H9 (cell line): ENCODE measurements at regions not wholly inside any gene's neighbourhood (a gene's known extent, or its start where the extent isn't known, plus 50 kb on each side); places are given as distances from the start of the nearest gene placed in this dataset.

Source experiments
- DNase-seq: peaks from one replicate; pipeline ENCODE4 v3.0.0-alpha.2; 2017
- H2AFZ ChIP-seq: one replicate; pipeline ENCODE4 v1.6.1; 2013; ENCODE audit warnings: mild to moderate bottlenecking, low read length, control low read depth, moderate library complexity
- H2AK5ac ChIP-seq: 2 replicates; pipeline ENCODE4 v1.6.1; 2013; ENCODE audit warnings: low read length, control low read depth, mixed read lengths; ENCODE audit not compliant: insufficient read length
- H2BK120ac ChIP-seq: one replicate; pipeline ENCODE4 v1.6.1; 2013; ENCODE audit warnings: low read depth, mild to moderate bottlenecking, low read length, control low read depth, inconsistent platforms; ENCODE audit not compliant: poor library complexity, severe bottlenecking
- H2BK12ac ChIP-seq: 2 replicates; pipeline ENCODE4 v1.6.1; 2013; ENCODE audit warnings: low read length, control low read depth, mixed read lengths, low read depth; ENCODE audit not compliant: insufficient read length
- H2BK15ac ChIP-seq: 2 replicates; pipeline ENCODE4 v1.6.1; 2013; ENCODE audit warnings: low read depth, low read length, control low read depth
- H2BK20ac ChIP-seq: one replicate; pipeline ENCODE4 v1.6.1; 2013; ENCODE audit warnings: low read depth, mild to moderate bottlenecking, low read length, control low read depth, inconsistent platforms; ENCODE audit not compliant: poor library complexity, severe bottlenecking
- H2BK5ac ChIP-seq: 2 replicates; pipeline ENCODE4 v1.6.1; 2013; ENCODE audit warnings: low read length, control low read depth, mixed read lengths; ENCODE audit not compliant: insufficient read length
- H3K14ac ChIP-seq: 2 replicates; pipeline ENCODE4 v1.6.1; 2013; ENCODE audit warnings: low read length, control low read depth; ENCODE audit not compliant: insufficient read depth
- H3K18ac ChIP-seq: 2 replicates; pipeline ENCODE4 v1.6.1; 2013; ENCODE audit warnings: low read depth, mild to moderate bottlenecking, mixed read lengths, low read length, control low read depth; ENCODE audit not compliant: insufficient read length
- H3K23ac ChIP-seq: 2 replicates; pipeline ENCODE4 v1.6.1; 2013; ENCODE audit warnings: low read length, control low read depth, mixed read lengths, low read depth; ENCODE audit not compliant: insufficient read length
- H3K23me2 ChIP-seq: 2 replicates; pipeline ENCODE4 v1.6.1; 2013; ENCODE audit warnings: low read depth, mild to moderate bottlenecking, mixed read lengths, low read length, control low read depth; ENCODE audit not compliant: insufficient read length, poor library complexity, severe bottlenecking
- H3K27ac ChIP-seq: 2 replicates; pipeline ENCODE4 v1.5.1; 2013; ENCODE audit warnings: low read length, control low read depth, mixed read lengths, low read depth; ENCODE audit not compliant: insufficient read length
- H3K27me3 ChIP-seq: 2 replicates; pipeline ENCODE4 v1.6.1; 2013; ENCODE audit warnings: low read length, control low read depth, inconsistent platforms; ENCODE audit not compliant: insufficient read depth
- H3K4ac ChIP-seq: 2 replicates; pipeline ENCODE4 v1.6.1; 2013; ENCODE audit warnings: low read depth, mild to moderate bottlenecking, control low read depth, inconsistent platforms, low read length, moderate library complexity
- H3K4me1 ChIP-seq: 2 replicates; pipeline ENCODE4 v1.6.1; 2013; ENCODE audit warnings: low read length, control low read depth, inconsistent platforms; ENCODE audit not compliant: insufficient read depth
- H3K4me2 ChIP-seq: 2 replicates; pipeline ENCODE4 v1.6.1; 2013; ENCODE audit warnings: low read length, control low read depth, mixed read lengths; ENCODE audit not compliant: insufficient read length, insufficient read depth
- H3K56ac ChIP-seq: 2 replicates; pipeline ENCODE4 v1.6.1; 2013; ENCODE audit warnings: low read depth, mild to moderate bottlenecking, mixed read lengths, low read length, control low read depth; ENCODE audit not compliant: insufficient read length
- H3K79me1 ChIP-seq: 2 replicates; pipeline ENCODE4 v1.6.1; 2013; ENCODE audit warnings: low read depth, mild to moderate bottlenecking, moderate library complexity, low read length, control low read depth, inconsistent platforms; ENCODE audit not compliant: insufficient read depth, poor library complexity, severe bottlenecking
- H3K79me2 ChIP-seq: 2 replicates; pipeline ENCODE4 v1.6.1; 2013; ENCODE audit warnings: low read length, control low read depth, inconsistent platforms; ENCODE audit not compliant: insufficient read depth
- H3K9ac ChIP-seq: 2 replicates; pipeline ENCODE4 v1.6.1; 2013; ENCODE audit warnings: low read length, control low read depth, mixed read lengths; ENCODE audit not compliant: insufficient read length; ENCODE audit errors: extremely low read depth
- H3K9me3 ChIP-seq: one replicate; pipeline ENCODE4 v1.6.1; 2013; ENCODE audit warnings: low read depth, low read length, inconsistent platforms; ENCODE audit not compliant: control insufficient read depth
- H3T11ph ChIP-seq: one replicate; pipeline ENCODE4 v1.6.1; 2013; ENCODE audit warnings: mild to moderate bottlenecking, low read length, control low read depth, inconsistent platforms
- H4K20me1 ChIP-seq: one replicate; pipeline ENCODE4 v1.6.1; 2013; ENCODE audit not compliant: control insufficient read depth, insufficient read length, insufficient read depth
- H4K5ac ChIP-seq: 2 replicates; pipeline ENCODE4 v1.6.1; 2013; ENCODE audit warnings: low read depth, mild to moderate bottlenecking, mixed read lengths, low read length, control low read depth; ENCODE audit not compliant: insufficient read length
- H4K8ac ChIP-seq: replicated peaks from 2 replicates; pipeline ENCODE4 v1.6.1; 2013; ENCODE audit warnings: low read length, control low read depth, mixed read lengths, low read depth; ENCODE audit not compliant: insufficient read length
- H4K91ac ChIP-seq: 2 replicates; pipeline ENCODE4 v1.6.1; 2013; ENCODE audit warnings: low read depth, mild to moderate bottlenecking, moderate library complexity, mixed read lengths, low read length, control low read depth; ENCODE audit not compliant: insufficient read length
- H3K27ac Mint-ChIP-seq, 3 experiments: 2 replicates in 2 of 3; 3 replicates in 1 of 3; pipeline ENCODE4 v1.8.0; 2020 to 2021; ENCODE audit warnings: mixed read lengths in 3 of 3, mild to moderate bottlenecking in 1 of 3, moderate library complexity in 1 of 3
- H3K27me3 Mint-ChIP-seq: 2 replicates; pipeline ENCODE4 v1.8.0; 2021; ENCODE audit warnings: low read depth, mild to moderate bottlenecking, moderate library complexity, mixed read lengths
- H3K36me3 Mint-ChIP-seq, 3 experiments: 2 replicates in 2 of 3; 3 replicates in 1 of 3; pipeline ENCODE4 v1.8.0; 2020 to 2021; ENCODE audit warnings: low read depth in 3 of 3, mixed read lengths in 3 of 3; ENCODE audit not compliant: insufficient read depth in 1 of 3
- H3K4me1 Mint-ChIP-seq, 2 experiments: 2 replicates each; pipeline ENCODE4 v1.8.0; 2020; ENCODE audit warnings: mixed read lengths in 2 of 2
- H3K4me3 Mint-ChIP-seq, 2 experiments: 2 replicates in 1 of 2; 3 replicates in 1 of 2; pipeline ENCODE4 v1.8.0; 2020 to 2021; ENCODE audit warnings: mild to moderate bottlenecking in 2 of 2, mixed read lengths in 2 of 2, moderate library complexity in 1 of 2
- H3K9me3 Mint-ChIP-seq, 2 experiments: 2 replicates in 1 of 2; 3 replicates in 1 of 2; pipeline ENCODE4 v1.8.0; 2020; ENCODE audit warnings: mild to moderate bottlenecking in 2 of 2, mixed read lengths in 2 of 2, moderate library complexity in 1 of 2
- TF ChIP-seq, protein P1 (sequence below): fragments of 200-600 bp; sonication (generic); conservative IDR thresholded peaks from 3 replicates; pipeline ENCODE4 v1.8.0; 2021; ENCODE audit warnings: antibody characterized with exemption, mild to moderate bottlenecking

GRCh38 chr3:84904212-84904611 is 54.6 kb upstream of the CADM2 start:
- H2BK20ac ChIP-seq = no peak overlapping the region
- Mint-ChIP-seq H3K36me3 (peaks cover 5 to 15% (median 5%) of the 10 kb centered on the region in 3 experiments), H3K4me3 (no peak overlapping the region), H3K4me1 (no peaks in the 10 kb centered on the region), H3K27me3 (no peaks in the 10 kb centered on the region; the same call in 1 of the 2 replicates), H3K27ac (no peak overlapping the region), H3K9me3 (peaks cover 17 to 19% of the 10 kb centered on the region in 2 experiments)
- H3K4me2 ChIP-seq = no peak overlapping the region
- no peak overlapping the region for H2BK12ac ChIP-seq
- H2AK5ac ChIP-seq = no peak overlapping the region
- H3K4me1 ChIP-seq = no peaks in the 10 kb centered on the region
- H3K27me3 ChIP-seq = no peaks in the 10 kb centered on the region
- H3K14ac ChIP-seq = no peak overlapping the region
- H3K79me1 ChIP-seq = no peaks in the 10 kb centered on the region
- no peak for DNase-seq
- H4K5ac ChIP-seq = no peak overlapping the region
- no peak overlapping the region for H4K91ac ChIP-seq
- no peak overlapping the region for H2BK120ac ChIP-seq
- no peak overlapping the region for H3K23ac ChIP-seq
- no peaks in the 10 kb centered on the region for H3K23me2 ChIP-seq
- H3K9ac ChIP-seq = no peak overlapping the region
- H4K8ac ChIP-seq = no peak overlapping the region
- no peak overlapping the region for H2BK15ac ChIP-seq
- H3K18ac ChIP-seq = no peak overlapping the region
- H3K27ac ChIP-seq = no peak overlapping the region
- no peak overlapping the region for H2BK5ac ChIP-seq
- H3K9me3 ChIP-seq = no peaks in the 10 kb centered on the region
- H3T11ph ChIP-seq = no peak overlapping the region
- no peak overlapping the region for H2AFZ ChIP-seq
- H3K4ac ChIP-seq = no peak overlapping the region
- H4K20me1 ChIP-seq = no peaks in the 10 kb centered on the region
- no peak overlapping the region for H3K56ac ChIP-seq
- no peaks in the 10 kb centered on the region for H3K79me2 ChIP-seq
- TF ChIP-seq, protein P1, sequence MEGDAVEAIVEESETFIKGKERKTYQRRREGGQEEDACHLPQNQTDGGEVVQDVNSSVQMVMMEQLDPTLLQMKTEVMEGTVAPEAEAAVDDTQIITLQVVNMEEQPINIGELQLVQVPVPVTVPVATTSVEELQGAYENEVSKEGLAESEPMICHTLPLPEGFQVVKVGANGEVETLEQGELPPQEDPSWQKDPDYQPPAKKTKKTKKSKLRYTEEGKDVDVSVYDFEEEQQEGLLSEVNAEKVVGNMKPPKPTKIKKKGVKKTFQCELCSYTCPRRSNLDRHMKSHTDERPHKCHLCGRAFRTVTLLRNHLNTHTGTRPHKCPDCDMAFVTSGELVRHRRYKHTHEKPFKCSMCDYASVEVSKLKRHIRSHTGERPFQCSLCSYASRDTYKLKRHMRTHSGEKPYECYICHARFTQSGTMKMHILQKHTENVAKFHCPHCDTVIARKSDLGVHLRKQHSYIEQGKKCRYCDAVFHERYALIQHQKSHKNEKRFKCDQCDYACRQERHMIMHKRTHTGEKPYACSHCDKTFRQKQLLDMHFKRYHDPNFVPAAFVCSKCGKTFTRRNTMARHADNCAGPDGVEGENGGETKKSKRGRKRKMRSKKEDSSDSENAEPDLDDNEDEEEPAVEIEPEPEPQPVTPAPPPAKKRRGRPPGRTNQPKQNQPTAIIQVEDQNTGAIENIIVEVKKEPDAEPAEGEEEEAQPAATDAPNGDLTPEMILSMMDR = no peak
